WTC11 (cell line): ENCODE measurements at regions not wholly inside any gene's neighbourhood (a gene's known extent, or its start where the extent isn't known, plus 50 kb on each side); places are given as distances from the start of the nearest gene placed in this dataset.

Source experiments
- ATAC-seq: fragments of 200-7000 bp; cut with Tn5 transposase; 2 replicates; pipeline ENCODE4 v1.10.0; 2021; ENCODE audit warnings: mild to moderate bottlenecking, moderate library complexity
- CTCF ChIA-PET: fragments of 300-600 bp; sonication (Branson Sonifier 250); formaldehyde crosslinking; loops from one replicate; lab custom pipeline; 2021; ENCODE audit warnings: antibody characterized with exemption; lab: Charles Lee
- POLR2A ChIA-PET: fragments of 350-600 bp; sonication (Branson Sonifier 250); formaldehyde crosslinking; loops from one replicate; lab custom pipeline; 2021; ENCODE audit warnings: antibody characterized with exemption; lab: Charles Lee
- DNase-seq: peaks from one replicate; pipeline ENCODE4 v3.0.0; 2021; ENCODE audit warnings: low spot score
- H3K27ac Mint-ChIP-seq: 2 replicates; pipeline ENCODE4 v1.8.0; 2021; ENCODE audit warnings: mixed read lengths
- H3K27me3 Mint-ChIP-seq: 2 replicates; pipeline ENCODE4 v1.8.0; 2021; ENCODE audit warnings: low read depth, mild to moderate bottlenecking, moderate library complexity, mixed read lengths
- H3K36me3 Mint-ChIP-seq: 2 replicates; pipeline ENCODE4 v1.8.0; 2021; ENCODE audit warnings: mixed read lengths
- H3K4me1 Mint-ChIP-seq: 2 replicates; pipeline ENCODE4 v1.8.0; 2022; ENCODE audit warnings: mixed read lengths
- H3K4me3 Mint-ChIP-seq: 2 replicates; pipeline ENCODE4 v1.8.0; 2021; ENCODE audit warnings: mild to moderate bottlenecking, moderate library complexity, mixed read lengths
- H3K9me3 Mint-ChIP-seq: 2 replicates; pipeline ENCODE4 v1.8.0; 2021; ENCODE audit warnings: mixed read lengths
- FOXP1 ChIP-seq: sonication (generic); formaldehyde crosslinking; IDR thresholded peaks from 2 replicates; pipeline ENCODE4 v1.8.0; 2022; ENCODE audit warnings: missing genetic modification reagents, mild to moderate bottlenecking, moderate library complexity, borderline replicate concordance
- GRHL2 ChIP-seq: fragments of 250-450 bp; sonication (Bioruptor Pico); IDR thresholded peaks from 2 replicates; pipeline ENCODE4 v1.8.0; 2022; ENCODE audit warnings: mild to moderate bottlenecking, moderate library complexity; ENCODE audit not compliant: insufficient replicate concordance, severe bottlenecking
- IRF2 ChIP-seq: sonication (generic); formaldehyde crosslinking; IDR thresholded peaks from 2 replicates; pipeline ENCODE4 v1.8.0; 2022; ENCODE audit warnings: low read depth, missing genetic modification reagents, borderline replicate concordance
- NR3C1 ChIP-seq: sonication (generic); formaldehyde crosslinking; conservative IDR thresholded peaks from 2 replicates; pipeline ENCODE4 v1.8.1; 2023; ENCODE audit warnings: low read depth, mild to moderate bottlenecking, missing genetic modification reagents
- OVOL2 ChIP-seq: fragments of 250-450 bp; sonication (Bioruptor Pico); IDR thresholded peaks from 2 replicates; pipeline ENCODE4 v1.9.0; 2021; ENCODE audit warnings: mild to moderate bottlenecking, borderline replicate concordance
- STAT6 ChIP-seq: sonication (generic); formaldehyde crosslinking; conservative IDR thresholded peaks from 2 replicates; pipeline ENCODE4 v1.8.1; 2023; ENCODE audit warnings: mild to moderate bottlenecking, low read depth, missing genetic modification reagents, moderate library complexity
- TEAD1 ChIP-seq: sonication (generic); formaldehyde crosslinking; IDR thresholded peaks from 2 replicates; pipeline ENCODE4 v1.8.0; 2022; ENCODE audit warnings: mild to moderate bottlenecking, missing genetic modification reagents
- ZBTB21 ChIP-seq: sonication (generic); formaldehyde crosslinking; IDR thresholded peaks from 2 replicates; pipeline ENCODE4 v1.8.1; 2023; ENCODE audit warnings: mild to moderate bottlenecking, missing genetic modification reagents, borderline replicate concordance
- ZMAT4 ChIP-seq: fragments of 250-450 bp; sonication (Bioruptor Pico); IDR thresholded peaks from 2 replicates; pipeline ENCODE4 v1.9.0; 2021; ENCODE audit warnings: mild to moderate bottlenecking
- ZNF138 ChIP-seq: sonication (generic); formaldehyde crosslinking; conservative IDR thresholded peaks from 2 replicates; pipeline ENCODE4 v1.8.1; 2022; ENCODE audit warnings: mild to moderate bottlenecking, moderate library complexity, missing genetic modification reagents
- ZNF396 ChIP-seq: fragments of 250-450 bp; sonication (Bioruptor Pico); IDR thresholded peaks from 2 replicates; pipeline ENCODE4 v1.8.0; 2021; ENCODE audit warnings: mild to moderate bottlenecking, moderate library complexity, borderline replicate concordance
- ZNF425 ChIP-seq: fragments of 250-450 bp; sonication (Bioruptor Pico); conservative IDR thresholded peaks from 2 replicates; pipeline ENCODE4 v1.9.0; 2021; ENCODE audit warnings: mild to moderate bottlenecking
- ZNF512 ChIP-seq: sonication (generic); formaldehyde crosslinking; IDR thresholded peaks from 2 replicates; pipeline ENCODE4 v1.8.1; 2022; ENCODE audit warnings: missing genetic modification reagents, borderline replicate concordance
- ZNF671 ChIP-seq: fragments of 250-450 bp; sonication (Bioruptor Pico); IDR thresholded peaks from 2 replicates; pipeline ENCODE4 v1.8.0; 2021; ENCODE audit warnings: mild to moderate bottlenecking
- TF ChIP-seq, protein P1 (sequence below): fragments of 200-600 bp; IDR thresholded peaks from 2 replicates; pipeline ENCODE4 v1.8.0; 2022; ENCODE audit warnings: antibody characterized with exemption
- TF ChIP-seq, protein P2 (sequence below): sonication (generic); formaldehyde crosslinking; IDR thresholded peaks from 2 replicates; pipeline ENCODE4 v1.8.0; 2022; ENCODE audit warnings: mild to moderate bottlenecking, missing genetic modification reagents
- TF ChIP-seq, protein P3 (sequence below): sonication (generic); formaldehyde crosslinking; IDR thresholded peaks from 2 replicates; pipeline ENCODE4 v1.8.1; 2023; ENCODE audit warnings: mild to moderate bottlenecking, missing genetic modification reagents, borderline replicate concordance
- TF ChIP-seq, protein P4 (sequence below): sonication (generic); formaldehyde crosslinking; IDR thresholded peaks from 2 replicates; pipeline ENCODE4 v1.8.0; 2022; ENCODE audit warnings: mild to moderate bottlenecking, missing genetic modification reagents
- TF ChIP-seq, protein P5 (sequence below): sonication (generic); formaldehyde crosslinking; IDR thresholded peaks from 2 replicates; pipeline ENCODE4 v1.8.1; 2023; ENCODE audit warnings: mild to moderate bottlenecking, missing genetic modification reagents

DNA sequence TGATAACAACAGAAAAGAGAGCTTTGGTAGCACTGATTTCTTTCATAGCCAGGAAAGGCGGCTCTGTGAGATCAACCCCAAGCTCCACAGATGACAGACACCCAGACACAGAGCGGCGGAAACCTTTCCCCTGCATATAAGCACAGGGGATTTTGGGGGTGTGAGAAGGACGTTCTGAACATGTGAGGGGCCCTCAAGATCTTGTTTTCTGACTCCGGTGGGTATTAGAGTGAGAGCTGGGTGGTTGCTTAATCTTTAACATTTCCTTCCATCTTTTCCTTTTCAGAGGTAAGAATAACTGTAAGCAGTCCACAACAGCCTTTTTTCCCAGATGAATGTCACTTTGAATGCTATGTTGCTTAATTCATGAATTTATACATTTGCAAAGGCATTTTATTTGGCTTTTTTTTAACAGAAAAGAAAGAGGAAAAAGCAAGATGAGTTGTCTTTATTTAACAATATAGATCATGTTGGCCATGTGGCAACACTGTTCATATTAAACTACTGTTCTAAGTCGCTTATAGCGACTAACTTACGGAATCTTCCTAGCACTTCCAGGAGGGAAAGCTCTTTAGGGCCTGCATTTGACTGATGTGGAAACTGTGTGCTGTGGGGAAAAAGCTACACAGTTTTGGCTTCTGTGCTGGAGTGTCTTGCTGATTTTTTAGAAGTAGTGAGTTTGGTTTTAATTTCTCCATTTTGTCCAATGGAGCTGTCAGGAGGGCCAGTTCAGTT lies 80.5 kb upstream of the NAA20 start:
- H3K36me3 Mint-ChIP-seq, result no peaks in the 10 kb centered on the region
- ATAC-seq (no peak), DNase-seq (no peak)
- H3K4me1 Mint-ChIP-seq, result peaks cover 20% of the 10 kb centered on the region
- TF ChIP-seq ZNF512 (CRISPR knock-in tag), result no peak
- no peak for TF ChIP-seq ZNF425 (CRISPR knock-in tag)
- TF ChIP-seq, protein P1, sequence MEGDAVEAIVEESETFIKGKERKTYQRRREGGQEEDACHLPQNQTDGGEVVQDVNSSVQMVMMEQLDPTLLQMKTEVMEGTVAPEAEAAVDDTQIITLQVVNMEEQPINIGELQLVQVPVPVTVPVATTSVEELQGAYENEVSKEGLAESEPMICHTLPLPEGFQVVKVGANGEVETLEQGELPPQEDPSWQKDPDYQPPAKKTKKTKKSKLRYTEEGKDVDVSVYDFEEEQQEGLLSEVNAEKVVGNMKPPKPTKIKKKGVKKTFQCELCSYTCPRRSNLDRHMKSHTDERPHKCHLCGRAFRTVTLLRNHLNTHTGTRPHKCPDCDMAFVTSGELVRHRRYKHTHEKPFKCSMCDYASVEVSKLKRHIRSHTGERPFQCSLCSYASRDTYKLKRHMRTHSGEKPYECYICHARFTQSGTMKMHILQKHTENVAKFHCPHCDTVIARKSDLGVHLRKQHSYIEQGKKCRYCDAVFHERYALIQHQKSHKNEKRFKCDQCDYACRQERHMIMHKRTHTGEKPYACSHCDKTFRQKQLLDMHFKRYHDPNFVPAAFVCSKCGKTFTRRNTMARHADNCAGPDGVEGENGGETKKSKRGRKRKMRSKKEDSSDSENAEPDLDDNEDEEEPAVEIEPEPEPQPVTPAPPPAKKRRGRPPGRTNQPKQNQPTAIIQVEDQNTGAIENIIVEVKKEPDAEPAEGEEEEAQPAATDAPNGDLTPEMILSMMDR, result no peak
- no peak for TF ChIP-seq ZMAT4 (CRISPR knock-in tag)
- TF ChIP-seq, protein P2, sequence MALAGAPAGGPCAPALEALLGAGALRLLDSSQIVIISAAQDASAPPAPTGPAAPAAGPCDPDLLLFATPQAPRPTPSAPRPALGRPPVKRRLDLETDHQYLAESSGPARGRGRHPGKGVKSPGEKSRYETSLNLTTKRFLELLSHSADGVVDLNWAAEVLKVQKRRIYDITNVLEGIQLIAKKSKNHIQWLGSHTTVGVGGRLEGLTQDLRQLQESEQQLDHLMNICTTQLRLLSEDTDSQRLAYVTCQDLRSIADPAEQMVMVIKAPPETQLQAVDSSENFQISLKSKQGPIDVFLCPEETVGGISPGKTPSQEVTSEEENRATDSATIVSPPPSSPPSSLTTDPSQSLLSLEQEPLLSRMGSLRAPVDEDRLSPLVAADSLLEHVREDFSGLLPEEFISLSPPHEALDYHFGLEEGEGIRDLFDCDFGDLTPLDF (CRISPR knock-in tag), result no peak
- TF ChIP-seq IRF2 (CRISPR knock-in tag), result no peak
- TF ChIP-seq FOXP1, result no peak
- no peak for TF ChIP-seq GRHL2 (CRISPR knock-in tag)
- TF ChIP-seq, protein P3, sequence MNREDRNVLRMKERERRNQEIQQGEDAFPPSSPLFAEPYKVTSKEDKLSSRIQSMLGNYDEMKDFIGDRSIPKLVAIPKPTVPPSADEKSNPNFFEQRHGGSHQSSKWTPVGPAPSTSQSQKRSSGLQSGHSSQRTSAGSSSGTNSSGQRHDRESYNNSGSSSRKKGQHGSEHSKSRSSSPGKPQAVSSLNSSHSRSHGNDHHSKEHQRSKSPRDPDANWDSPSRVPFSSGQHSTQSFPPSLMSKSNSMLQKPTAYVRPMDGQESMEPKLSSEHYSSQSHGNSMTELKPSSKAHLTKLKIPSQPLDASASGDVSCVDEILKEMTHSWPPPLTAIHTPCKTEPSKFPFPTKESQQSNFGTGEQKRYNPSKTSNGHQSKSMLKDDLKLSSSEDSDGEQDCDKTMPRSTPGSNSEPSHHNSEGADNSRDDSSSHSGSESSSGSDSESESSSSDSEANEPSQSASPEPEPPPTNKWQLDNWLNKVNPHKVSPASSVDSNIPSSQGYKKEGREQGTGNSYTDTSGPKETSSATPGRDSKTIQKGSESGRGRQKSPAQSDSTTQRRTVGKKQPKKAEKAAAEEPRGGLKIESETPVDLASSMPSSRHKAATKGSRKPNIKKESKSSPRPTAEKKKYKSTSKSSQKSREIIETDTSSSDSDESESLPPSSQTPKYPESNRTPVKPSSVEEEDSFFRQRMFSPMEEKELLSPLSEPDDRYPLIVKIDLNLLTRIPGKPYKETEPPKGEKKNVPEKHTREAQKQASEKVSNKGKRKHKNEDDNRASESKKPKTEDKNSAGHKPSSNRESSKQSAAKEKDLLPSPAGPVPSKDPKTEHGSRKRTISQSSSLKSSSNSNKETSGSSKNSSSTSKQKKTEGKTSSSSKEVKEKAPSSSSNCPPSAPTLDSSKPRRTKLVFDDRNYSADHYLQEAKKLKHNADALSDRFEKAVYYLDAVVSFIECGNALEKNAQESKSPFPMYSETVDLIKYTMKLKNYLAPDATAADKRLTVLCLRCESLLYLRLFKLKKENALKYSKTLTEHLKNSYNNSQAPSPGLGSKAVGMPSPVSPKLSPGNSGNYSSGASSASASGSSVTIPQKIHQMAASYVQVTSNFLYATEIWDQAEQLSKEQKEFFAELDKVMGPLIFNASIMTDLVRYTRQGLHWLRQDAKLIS (CRISPR knock-in tag), result no peak
- TF ChIP-seq OVOL2 (CRISPR knock-in tag), result no peak
- TF ChIP-seq STAT6 (CRISPR knock-in tag), result no peak
- TF ChIP-seq, protein P4, sequence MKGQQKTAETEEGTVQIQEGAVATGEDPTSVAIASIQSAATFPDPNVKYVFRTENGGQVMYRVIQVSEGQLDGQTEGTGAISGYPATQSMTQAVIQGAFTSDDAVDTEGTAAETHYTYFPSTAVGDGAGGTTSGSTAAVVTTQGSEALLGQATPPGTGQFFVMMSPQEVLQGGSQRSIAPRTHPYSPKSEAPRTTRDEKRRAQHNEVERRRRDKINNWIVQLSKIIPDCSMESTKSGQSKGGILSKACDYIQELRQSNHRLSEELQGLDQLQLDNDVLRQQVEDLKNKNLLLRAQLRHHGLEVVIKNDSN (CRISPR knock-in tag), result no peak
- TF ChIP-seq ZBTB21 (CRISPR knock-in tag), result no peak
- no peak for TF ChIP-seq ZNF671 (CRISPR knock-in tag)
- TF ChIP-seq NR3C1 (CRISPR knock-in tag), result no peak
- no peak for TF ChIP-seq ZNF138
- TF ChIP-seq ZNF396 (CRISPR knock-in tag), result no peak
- no peak for TF ChIP-seq TEAD1
- TF ChIP-seq, protein P5, sequence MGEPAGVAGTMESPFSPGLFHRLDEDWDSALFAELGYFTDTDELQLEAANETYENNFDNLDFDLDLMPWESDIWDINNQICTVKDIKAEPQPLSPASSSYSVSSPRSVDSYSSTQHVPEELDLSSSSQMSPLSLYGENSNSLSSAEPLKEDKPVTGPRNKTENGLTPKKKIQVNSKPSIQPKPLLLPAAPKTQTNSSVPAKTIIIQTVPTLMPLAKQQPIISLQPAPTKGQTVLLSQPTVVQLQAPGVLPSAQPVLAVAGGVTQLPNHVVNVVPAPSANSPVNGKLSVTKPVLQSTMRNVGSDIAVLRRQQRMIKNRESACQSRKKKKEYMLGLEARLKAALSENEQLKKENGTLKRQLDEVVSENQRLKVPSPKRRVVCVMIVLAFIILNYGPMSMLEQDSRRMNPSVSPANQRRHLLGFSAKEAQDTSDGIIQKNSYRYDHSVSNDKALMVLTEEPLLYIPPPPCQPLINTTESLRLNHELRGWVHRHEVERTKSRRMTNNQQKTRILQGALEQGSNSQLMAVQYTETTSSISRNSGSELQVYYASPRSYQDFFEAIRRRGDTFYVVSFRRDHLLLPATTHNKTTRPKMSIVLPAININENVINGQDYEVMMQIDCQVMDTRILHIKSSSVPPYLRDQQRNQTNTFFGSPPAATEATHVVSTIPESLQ (CRISPR knock-in tag), result no peak
- no peaks in the 10 kb centered on the region; the same call in 1 of the 2 replicates for H3K27me3 Mint-ChIP-seq
- no peak overlapping the region for H3K4me3 Mint-ChIP-seq
- H3K9me3 Mint-ChIP-seq, result no peaks in the 10 kb centered on the region
- peak overlapping the region; percentile 64 for H3K27ac Mint-ChIP-seq
- CTCF ChIA-PET, result interaction anchor here (1.1 to 2.1 kb wide), 3 partner anchors 9 to 148 kb away, joined by 3 to 7 read pairs (median 3); no protein-coding TSS in a partner anchor
- POLR2A ChIA-PET, result no interaction called here
